ENCODE measurements at regions not wholly inside any gene's neighbourhood (a gene's known extent, or its start where the extent isn't known, plus 50 kb on each side); places are given as distances from the start of the nearest gene placed in this dataset.

DNA sequence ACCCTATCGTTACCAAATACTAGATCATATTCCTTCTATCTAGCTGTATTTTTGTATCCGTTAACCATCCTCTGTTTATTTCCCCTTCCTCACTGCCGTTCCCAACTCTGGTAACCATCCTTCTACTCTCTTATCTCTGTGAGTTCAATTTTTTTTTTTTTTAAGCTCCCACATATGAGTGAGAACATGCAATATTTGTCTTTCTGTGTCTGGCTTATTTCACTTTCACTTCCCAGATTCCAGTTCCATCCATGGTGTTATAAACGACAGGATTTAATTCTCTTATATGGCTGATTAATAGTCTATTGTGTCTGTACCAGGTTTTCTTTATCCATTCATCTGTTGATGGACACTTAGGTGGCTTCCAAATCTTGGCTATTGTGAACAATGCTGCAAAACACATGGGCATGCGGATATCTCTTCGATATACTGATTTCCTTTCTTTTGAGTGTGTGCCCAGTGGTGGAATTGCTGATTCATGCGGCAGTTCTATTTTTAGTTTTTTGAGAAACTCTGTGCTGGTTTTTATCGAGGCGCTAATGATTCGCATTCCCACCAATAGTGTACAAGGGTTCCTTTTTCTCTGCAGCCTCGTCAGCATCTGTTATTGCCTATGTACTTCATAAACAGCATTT lies 599.6 kb downstream of the TMEM114 start:
- TF ChIP-seq, protein P1, sequence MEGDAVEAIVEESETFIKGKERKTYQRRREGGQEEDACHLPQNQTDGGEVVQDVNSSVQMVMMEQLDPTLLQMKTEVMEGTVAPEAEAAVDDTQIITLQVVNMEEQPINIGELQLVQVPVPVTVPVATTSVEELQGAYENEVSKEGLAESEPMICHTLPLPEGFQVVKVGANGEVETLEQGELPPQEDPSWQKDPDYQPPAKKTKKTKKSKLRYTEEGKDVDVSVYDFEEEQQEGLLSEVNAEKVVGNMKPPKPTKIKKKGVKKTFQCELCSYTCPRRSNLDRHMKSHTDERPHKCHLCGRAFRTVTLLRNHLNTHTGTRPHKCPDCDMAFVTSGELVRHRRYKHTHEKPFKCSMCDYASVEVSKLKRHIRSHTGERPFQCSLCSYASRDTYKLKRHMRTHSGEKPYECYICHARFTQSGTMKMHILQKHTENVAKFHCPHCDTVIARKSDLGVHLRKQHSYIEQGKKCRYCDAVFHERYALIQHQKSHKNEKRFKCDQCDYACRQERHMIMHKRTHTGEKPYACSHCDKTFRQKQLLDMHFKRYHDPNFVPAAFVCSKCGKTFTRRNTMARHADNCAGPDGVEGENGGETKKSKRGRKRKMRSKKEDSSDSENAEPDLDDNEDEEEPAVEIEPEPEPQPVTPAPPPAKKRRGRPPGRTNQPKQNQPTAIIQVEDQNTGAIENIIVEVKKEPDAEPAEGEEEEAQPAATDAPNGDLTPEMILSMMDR (conservative IDR thresholded peaks at IDR 0.05), result no peak
- no peak for TF ChIP-seq ZFX (IDR thresholded peaks at IDR 0.05)

Data from C4-2B (cell line).